ENCODE measurements at regions not wholly inside any gene's neighbourhood (a gene's known extent, or its start where the extent isn't known, plus 50 kb on each side); places are given as distances from the start of the nearest gene placed in this dataset.

DNA sequence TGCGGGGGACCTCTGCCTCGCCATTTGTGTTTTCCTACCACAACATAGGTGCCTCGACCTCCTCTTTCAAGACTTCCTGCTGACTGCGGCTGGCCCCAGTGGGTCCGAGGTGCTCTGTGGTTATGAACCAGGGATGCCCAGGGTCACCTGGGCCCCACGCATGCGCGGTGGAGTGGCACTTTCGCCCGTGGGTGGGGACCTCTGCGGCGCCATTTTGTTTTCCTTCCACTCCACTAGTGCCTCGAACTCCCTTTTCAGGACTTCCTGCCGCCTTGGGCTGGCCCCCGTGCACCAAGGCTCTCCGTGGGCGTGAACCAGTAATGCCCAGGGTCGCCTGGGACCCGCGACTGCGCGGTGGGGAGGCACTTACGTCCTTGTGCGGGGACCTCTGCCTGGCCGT is 351.6 kb downstream of the ALG10 start:
- no peak for DNase-seq (ENCODE audit: low read depth, low spot score)

DNA sequence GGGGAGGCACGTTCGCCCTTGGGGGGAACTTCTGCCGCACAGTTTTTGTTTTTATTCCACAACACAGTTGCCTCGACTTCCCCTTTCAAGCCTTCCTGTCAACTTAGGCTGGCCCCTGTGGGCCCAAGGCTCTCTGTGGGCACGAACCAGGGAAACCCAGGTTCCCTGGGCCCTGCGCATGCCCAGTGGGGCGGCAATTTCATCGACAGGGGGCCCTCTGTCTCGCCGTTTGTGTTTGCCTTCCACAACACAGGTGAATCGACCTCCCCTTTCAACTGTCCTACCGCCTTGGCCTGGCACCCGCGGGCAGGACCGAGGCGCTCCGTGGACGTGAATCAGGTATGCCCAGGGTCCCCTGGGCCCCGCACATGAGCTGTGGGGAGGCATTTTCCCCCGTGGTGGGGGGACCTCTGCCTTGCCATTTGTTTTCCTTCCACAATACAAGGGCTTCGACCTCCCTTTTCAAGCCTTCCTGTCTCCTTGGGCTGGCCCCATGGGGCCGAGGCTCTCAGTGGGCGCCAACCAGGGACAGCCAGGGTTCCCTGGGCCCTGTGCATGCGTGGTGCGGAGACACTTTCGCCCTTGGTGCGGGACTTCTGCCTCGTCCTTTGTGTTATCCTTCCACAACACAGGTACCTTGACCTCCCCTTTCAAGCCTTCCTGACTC is 354.0 kb downstream of the ALG10 start:
- DNase-seq (ENCODE audit: low read depth, low spot score): no peak

DNA sequence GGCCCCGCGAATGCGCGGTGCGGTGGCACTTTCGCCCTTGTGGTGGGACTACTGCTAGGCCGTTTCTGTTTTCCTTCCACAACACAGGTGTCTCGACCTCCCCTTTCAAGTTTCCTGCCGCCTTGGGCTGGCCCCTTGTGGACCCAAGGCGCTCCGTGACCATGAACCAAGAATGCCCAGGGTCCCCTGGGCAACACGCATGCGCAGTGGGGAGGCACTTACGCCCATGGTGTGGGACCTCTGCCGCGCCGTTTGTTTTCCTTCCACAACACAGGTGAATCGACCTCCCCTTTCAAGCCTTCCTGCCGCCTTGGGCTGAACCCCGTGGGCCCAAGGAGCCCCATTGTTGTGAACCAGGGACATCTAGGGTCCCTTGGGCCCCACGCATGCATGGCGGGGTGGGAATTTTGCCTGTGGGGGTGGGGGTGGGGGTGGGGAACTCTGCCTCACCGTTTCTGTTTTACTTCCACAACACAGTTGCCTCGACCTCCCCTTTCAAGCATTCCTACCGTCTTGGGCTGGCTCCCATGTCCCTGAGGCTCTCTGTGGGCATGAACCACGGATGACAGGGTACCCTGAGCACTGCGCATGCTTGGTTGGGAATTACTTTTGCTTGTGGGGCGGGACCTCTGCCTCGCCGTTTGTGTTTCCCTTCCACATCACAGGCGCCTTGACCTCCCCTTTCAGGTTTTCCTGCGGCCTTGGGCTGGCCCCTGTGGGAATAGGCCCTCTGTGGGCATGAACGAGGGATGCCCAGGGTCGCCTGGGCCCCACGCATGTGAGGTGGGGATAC is 355.1 kb downstream of the ALG10 start:
- DNase-seq (ENCODE audit: low read depth, low spot score): no peak

DNA sequence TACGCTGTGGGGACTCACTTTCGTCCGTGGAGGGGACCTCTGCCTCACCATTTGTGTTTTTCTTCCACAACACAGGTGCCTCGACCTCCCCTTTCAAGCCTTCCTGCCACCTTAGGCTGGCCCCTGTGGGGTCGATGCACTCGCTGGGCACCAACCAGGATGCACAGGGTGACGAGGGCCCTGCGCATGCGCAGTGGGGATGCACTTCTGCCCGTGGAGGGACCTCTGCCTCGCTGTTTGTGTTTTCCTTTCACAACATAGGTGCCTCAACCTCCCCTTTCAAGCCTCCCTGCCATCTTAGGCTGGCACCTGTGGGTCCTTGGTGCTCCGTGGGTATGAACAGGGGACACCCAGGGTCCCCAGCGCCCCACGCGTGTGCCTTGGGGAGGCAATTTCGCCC is 356.8 kb downstream of the ALG10 start:
- DNase-seq (ENCODE audit: low read depth, low spot score): no peak

DNA sequence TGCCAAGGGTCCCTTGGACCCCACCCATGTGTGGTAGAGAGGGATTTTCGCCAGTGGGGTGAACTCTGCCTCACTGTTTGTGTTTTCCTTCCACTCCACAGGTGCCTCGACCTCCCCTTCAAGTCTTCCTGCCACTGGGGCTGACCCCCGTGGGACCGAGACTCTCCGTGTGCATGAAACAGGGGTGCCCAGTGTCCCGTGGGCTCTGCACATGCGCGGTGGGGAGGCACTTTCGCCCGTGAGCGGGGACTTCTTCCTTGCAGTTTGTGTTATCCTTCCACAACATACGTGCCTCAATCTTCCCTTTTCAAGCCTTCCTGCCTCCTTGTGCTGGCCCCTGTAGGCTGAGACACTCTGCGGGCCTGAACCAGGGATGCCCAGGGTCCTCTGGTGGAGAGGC is 362.4 kb downstream of the ALG10 start:
- no peak for DNase-seq (ENCODE audit: low read depth, low spot score)

DNA sequence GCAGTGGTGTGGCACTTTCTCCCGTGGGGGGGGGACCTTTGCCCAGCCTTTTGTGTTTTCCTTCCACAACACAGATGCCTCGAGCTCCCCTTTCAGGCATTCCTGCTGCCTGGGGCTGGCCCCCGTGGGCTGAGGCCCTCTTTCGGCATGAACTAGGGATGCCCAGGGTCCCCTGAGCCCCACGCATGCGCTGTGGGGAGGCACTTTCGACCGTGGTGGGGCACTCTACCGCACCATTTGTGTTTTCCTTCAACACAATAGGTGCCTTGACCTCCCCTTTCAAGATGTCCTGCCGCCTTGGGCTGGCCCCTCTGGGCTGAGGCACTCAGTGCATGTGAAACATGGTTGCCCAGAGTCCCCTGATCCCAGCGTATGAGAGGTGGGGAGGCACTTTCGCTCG is 363.7 kb downstream of the ALG10 start:
- no peak for DNase-seq (ENCODE audit: low read depth, low spot score)

DNA sequence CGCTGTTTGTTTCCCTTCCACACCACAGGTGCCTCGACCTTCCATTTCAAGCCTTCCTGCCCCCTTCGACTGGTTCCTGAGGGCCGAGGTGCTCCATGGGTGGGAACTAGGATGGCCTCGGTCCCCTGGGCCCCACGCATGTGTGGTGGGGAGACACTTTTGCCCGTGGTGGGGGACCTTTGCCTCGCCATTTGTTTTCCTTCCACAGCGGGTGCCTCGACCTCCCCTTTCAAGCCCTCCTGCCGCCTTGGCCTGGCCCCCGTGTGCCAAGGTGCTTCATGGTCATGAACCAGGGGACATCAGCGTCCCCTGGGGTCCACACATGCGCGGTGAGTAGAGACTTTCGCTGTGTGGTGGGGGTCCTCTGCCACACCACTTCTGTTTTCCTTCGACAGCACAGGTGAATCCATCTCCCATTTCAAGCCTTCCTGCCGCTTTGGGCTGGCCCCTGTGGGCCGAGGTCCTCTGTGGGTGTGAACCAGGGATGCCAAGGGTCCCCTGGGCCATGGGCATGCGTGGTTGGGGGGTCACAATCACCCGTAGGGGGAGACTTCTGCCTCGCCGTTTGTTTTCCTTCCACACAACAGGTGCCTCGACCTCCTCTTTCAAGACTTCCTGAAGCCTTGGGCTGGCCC is 364.4 kb downstream of the ALG10 start:
- no peak for DNase-seq (ENCODE audit: low read depth, low spot score)

DNA sequence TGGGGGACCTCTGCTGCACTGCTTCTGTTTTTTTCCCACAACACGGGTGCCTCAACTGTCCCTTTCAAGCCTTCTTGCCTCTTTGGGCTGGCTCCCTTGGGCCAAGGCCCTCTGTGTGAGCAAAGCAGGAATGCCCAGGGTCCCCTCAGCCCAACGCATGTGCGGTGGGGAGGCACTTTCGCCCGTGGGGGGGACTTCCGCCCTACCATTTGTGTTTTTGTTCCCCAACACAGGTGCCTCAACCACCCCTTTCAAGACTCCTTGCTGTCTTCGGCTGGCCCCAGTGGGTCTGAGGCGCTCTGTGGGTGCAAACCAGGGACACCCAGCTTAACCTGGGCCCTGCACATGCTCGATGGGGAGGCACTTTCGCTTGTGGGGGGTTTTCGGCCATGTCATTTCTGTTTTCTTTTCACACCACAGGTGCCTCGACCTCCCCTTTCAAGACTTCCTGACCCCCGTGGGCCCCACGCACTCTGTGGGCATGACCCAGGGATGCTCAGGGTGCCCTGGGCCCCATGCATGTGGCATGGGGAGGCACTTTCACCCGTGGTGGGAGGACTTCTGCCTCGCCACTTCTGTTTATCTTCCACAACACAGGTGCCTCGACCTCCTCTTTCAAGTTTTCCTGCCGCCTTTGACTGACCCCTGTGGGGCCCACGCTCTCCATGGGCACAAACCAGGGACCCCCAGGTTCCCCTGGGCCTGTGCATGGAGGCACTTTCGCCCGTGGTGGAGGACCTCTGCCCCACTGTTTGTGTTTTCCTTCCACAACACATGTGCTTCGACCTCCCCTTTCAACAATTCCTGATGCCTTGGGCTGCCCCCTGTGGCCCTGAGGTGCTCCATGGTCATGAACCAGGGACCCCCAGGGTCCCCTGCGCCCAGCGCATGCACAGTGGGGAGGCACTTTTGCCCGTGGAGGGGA is 365.7 kb downstream of the ALG10 start:
- DNase-seq (ENCODE audit: low read depth, low spot score): no peak

DNA sequence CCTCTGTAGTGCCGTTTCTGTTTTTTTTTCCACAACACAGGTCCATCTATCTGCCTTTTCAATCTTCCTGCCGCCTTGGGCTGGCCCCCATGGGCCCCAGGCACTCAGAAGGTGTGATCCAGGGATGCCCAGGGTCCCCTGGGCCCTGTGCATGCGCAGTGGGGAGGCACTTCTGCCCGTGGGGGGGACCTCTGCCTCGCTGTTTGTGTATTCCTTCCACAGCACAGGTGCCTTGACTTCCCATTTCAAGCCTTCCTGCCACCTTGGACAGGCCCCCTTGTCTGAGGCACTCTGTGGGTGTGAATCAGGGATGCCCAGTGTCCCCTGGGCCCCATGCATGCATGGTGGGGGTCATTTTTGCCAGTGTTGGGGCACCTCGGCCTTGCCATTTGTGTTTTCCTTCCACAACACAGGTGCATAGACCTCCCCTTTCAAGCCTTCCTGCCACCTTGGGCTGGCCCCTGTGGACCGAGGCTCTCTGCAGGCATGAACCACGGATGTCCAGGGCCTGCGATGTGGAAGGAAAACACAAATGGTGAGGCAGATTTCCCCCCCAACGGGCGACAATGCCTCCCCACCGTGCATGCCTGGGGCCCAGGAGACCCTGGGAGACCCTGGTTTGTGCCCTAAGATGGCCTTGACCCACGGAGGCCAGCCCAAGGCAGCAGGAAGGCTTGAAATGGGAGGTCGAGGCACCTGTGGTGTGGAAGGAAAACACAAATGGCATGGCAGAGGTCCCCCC is 366.5 kb downstream of the ALG10 start:
- no peak for DNase-seq (ENCODE audit: low read depth, low spot score)

DNA sequence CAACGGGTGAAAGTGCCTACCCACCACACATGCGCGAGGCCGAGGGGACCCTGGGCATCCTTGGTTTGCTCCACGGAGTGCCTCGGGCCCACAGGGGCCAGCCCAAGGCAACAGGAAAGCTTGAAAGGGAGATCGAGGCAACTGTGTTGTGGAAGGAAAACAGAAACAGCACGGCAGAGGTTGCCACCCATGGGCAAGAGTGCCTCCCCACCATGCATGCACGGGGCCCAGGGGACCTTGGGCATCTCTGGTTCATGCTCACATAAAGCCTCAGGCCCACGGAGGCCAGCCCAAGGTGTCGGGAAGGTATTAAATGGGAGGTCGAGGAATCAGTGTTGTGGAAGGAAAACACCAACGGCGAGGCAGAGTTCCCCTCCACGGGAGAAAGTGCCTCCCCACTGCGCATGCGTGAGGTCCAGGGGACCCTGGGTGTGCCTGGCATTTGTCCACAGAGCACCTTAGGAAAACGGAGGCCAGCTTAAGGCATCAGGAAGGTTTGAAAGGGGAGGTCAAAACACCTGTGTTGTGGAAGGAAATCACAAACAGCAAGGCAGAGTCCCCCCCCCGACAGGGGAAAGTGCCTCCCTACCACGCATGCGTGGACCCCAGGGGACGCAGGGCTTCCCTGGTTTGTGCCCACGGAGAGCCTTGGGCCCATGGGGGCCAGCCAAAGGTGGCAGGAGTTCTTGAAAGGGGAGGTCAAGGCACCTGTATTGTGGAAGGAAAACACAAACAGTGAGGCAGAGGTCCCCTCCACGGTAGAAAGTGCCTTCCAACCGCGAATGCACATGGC is 367.3 kb downstream of the ALG10 start:
- no peak for DNase-seq (ENCODE audit: low read depth, low spot score)

DNA sequence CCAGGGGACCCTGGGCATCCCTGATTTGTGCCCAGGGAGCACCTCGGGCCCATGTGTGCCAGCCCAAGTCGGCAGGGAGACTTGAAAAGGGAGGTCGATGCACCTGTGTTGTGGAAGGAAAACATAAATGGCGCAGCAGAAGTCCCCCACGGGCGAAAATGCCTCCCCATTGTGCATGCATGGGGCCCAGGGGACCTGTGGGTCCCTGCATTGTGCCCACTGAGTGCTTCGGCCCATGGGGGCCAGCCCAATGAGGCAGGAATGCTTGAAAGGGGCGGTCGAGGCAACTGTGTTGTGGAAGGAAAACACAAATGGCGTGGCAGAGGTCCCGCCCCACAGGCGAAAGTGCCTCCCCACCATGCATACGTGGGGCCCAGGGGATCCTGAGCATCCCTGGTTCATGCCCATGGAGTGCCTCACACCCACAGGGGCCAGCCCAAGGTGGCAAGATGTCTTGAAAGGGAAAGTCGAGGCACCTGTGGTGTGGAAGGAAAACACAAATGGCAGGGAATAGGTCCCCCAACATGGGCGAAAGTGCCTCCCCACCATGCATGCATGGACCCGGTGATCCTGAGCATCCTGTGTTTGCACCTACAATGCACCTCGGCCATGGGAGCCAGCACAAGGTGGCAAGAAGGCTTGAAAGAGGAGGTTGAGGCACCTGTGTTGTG is 368.0 kb downstream of the ALG10 start:
- no peak for DNase-seq (ENCODE audit: low read depth, low spot score)

DNA sequence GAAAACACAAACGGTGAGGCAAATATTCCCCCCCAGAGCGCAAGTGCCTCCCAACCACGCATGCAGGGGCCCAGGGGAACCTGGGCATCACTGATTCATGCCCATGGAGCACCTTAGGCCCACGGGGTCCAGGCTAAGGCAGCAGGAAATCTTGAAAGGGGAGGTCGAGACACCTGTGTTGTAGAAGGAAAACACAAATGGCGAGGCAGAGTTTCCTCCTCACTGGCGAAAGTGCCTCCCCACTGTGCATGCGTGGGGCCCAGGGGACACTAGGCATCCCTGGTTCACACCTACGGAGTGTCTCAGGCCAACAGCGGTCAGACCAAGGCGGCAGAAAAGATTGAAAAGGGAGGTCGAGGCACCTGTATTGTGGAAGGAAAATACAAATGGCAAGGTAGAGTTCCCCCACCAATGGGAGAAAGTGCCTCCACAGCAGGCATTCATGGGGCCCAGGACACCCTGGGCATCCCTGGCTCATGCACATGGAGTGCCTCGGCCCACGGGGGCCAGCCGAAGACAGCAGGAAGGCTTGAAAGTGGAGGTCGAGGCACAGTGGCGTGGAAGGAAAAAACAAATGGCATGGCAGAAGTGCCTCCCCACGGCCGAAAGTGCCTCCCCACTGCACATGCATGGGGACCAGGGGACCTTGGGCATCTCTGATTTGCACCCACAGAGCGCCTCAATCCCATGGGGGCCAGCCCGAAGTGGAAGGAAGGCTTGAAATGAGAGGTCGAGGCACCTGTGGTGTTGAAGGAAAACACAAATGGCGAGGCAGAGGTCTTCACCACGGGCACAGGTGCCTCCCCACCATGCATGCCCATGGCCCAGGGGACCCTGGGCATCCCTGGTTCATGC is 368.8 kb downstream of the ALG10 start:
- DNase-seq (ENCODE audit: low read depth, low spot score): no peak

DNA sequence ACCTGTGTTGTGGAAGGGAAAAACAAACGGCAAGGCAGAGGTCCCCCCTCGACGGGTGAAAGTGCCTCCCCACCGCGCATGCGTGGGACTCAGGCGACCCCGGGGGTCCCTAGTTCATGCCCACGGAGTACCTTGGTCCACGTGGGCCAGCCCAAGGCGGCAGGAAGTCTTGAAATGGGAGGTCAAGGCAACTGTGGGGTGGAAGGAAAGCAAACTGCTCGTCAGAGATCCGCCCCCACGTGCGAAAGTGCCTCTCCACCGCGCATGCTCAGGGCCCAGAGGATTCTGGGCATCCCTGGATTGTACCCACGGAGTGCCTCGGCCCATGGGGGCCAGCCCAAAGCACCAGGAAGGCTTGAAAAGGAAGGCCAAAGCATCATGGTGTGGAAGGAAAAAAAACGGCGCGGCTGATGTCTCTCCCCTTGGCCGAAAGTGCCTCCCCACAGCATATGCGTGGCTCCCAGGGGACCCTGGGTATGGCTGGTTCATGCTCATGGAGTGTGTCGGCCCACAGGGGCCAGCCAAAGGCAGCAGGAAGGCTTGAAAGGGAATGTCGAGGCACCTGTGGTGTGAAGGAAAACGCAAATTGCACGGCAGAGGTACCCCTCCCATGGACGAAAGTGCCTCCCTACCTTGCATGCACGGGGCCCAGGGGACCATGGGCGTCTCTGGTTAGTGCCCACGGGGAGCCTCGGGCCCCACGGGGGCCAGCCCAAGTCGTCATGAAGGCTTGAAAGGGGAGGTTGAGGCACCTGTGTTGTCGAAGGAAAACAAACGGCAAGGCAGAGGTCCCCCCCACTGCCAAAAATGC is 369.7 kb downstream of the ALG10 start:
- DNase-seq (ENCODE audit: low read depth, low spot score): no peak

DNA sequence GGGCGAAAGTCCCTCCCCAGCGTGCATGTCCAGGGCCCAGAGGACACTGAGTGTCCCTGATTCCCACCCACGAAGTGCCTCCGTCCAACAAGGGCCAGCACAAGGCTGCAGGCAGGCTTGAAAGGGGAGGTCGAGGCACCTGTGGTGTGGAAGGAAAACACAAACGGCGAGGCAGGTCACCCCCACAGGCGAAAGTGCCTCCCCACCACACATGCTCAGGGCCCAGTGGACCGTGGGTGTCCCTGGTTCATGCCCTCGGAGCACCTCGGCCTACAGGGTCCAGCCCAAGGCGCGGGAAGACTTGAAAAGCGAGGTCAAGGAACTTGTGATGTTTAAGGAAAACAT is 370.4 kb downstream of the ALG10 start:
- no peak for DNase-seq (ENCODE audit: low read depth, low spot score)

DNA sequence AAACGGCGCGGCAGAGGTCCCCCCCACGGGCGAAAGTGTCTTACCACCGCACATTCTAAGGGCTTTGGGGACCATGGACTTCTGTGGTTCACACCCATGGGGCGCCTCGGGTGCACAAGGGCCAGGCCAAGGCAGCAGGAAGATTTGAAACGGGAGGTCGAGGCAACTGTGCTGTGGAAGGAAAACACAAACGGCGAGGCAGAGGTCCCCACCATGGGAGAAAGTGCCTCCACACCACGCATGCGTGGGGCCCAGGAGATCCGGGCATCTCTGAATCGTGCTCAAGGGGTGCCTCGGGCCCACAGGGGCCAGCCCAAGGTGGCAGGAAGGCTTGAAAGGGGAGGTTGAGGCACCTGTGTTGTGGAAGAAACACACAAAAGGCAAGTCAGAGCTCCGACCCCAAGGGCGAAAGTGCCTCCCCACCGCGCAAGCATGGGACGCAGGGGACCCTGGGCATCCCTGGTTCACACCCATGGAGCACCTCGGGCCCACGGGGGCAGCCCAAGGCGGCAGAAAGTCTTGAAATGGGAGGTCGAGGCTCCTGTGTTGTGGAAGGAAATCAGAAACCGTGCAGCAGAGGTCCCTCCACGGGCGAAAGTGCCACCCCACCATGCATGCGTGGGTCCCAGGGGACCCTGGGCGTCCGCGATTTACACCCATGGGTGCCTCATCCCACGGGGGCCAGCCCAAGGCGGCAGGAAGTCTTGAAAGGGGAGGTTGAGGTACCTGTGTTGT is 371.0 kb downstream of the ALG10 start:
- DNase-seq (ENCODE audit: low read depth, low spot score): no peak

DNA sequence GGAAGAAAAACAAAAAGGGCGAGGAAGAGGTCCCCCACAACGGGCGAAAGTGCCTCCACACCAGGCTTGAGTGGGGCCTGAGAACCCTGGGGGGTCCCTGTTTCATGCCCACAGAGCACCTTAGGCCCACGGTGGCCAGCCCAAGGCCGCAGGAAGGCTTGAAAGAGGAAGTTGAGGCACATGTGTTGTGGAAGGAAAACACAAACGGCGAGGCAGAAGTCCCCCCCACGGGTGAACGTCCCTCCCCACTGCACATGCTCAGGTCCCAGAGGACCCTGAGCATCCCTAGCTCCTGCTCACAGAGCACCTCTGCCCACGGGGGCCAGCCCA is 371.5 kb downstream of the ALG10 start:
- no peak for DNase-seq (ENCODE audit: low read depth, low spot score)

All from pulmonary artery endothelial cell (primary cell).